Keratinocyte (primary cell): ENCODE measurements at regions not wholly inside any gene's neighbourhood (a gene's known extent, or its start where the extent isn't known, plus 50 kb on each side); places are given as distances from the start of the nearest gene placed in this dataset.

Experiments
- DNase-seq: peaks from one replicate; pipeline ENCODE4 v3.0.0-alpha.2; 2011; ENCODE audit warnings: low read depth, missing footprints, low spot score
- FAIRE-seq: peaks from 2 replicates; lab custom pipeline; 2011; peaks lifted over from hg19 to GRCh38; lab: Jason Lieb, UNC
- H2AFZ ChIP-seq: 2 replicates; pipeline ENCODE4 v1.6.0; 2012; ENCODE audit warnings: low read length, control low read depth, inconsistent platforms; ENCODE audit not compliant: control insufficient read depth
- H3K27ac ChIP-seq: 2 replicates; pipeline ENCODE4 v1.5.1; 2011; ENCODE audit warnings: low read length; ENCODE audit not compliant: control insufficient read depth, insufficient read depth
- H3K27me3 ChIP-seq: 3 replicates; pipeline ENCODE4 v1.6.0; 2011; ENCODE audit warnings: low read length; ENCODE audit not compliant: control insufficient read depth, insufficient read depth; ENCODE audit errors: extremely low read depth
- H3K36me3 ChIP-seq, 2 experiments: 2 replicates in 1 of 2; 3 replicates in 1 of 2; pipeline ENCODE4 v1.5.1; 2011; ENCODE audit warnings: low read length in 2 of 2, mild to moderate bottlenecking in 1 of 2; ENCODE audit not compliant: control insufficient read depth in 2 of 2, insufficient read depth in 2 of 2; ENCODE audit errors: extremely low read depth in 1 of 2
- H3K4me1 ChIP-seq: 3 replicates; pipeline ENCODE4 v1.5.1; 2011; ENCODE audit warnings: low read length; ENCODE audit not compliant: control insufficient read depth, insufficient read depth; ENCODE audit errors: extremely low read depth
- H3K4me2 ChIP-seq: 3 replicates; pipeline ENCODE4 v1.6.0; 2011; ENCODE audit warnings: low read depth, low read length; ENCODE audit not compliant: control insufficient read depth, insufficient read depth; ENCODE audit errors: extremely low read depth
- H3K4me3 ChIP-seq, 3 experiments: fragments of 200-600 bp in 1 of 3; sonication (generic) in 1 of 3; 2 replicates in 2 of 3; 3 replicates in 1 of 3; pipeline ENCODE4 v1.5.1; 2011 to 2016; ENCODE audit warnings: low read length in 3 of 3, mild to moderate bottlenecking in 3 of 3, control low read depth in 2 of 3, inconsistent platforms in 1 of 3, low read depth in 1 of 3, mixed read lengths in 1 of 3, mixed run types in 1 of 3, moderate library complexity in 1 of 3; ENCODE audit not compliant: control insufficient read depth in 2 of 3, insufficient read depth in 2 of 3; ENCODE audit errors: extremely low read depth in 1 of 3
- H3K79me2 ChIP-seq: 2 replicates; pipeline ENCODE4 v1.6.0; 2012; ENCODE audit warnings: low read length; ENCODE audit not compliant: control insufficient read depth, insufficient read depth
- H3K9ac ChIP-seq: 3 replicates; pipeline ENCODE4 v1.6.0; 2011; ENCODE audit warnings: low read length; ENCODE audit not compliant: control insufficient read depth, insufficient read depth; ENCODE audit errors: extremely low read depth
- H3K9me1 ChIP-seq: 3 replicates; pipeline ENCODE4 v1.6.0; 2011; ENCODE audit warnings: low read length; ENCODE audit not compliant: control insufficient read depth, insufficient read depth; ENCODE audit errors: extremely low read depth
- H3K9me3 ChIP-seq: 2 replicates; pipeline ENCODE4 v1.5.1; 2012; ENCODE audit warnings: low read depth, low read length; ENCODE audit not compliant: control insufficient read depth
- H4K20me1 ChIP-seq: 3 replicates; pipeline ENCODE4 v1.6.0; 2011; ENCODE audit warnings: low read length; ENCODE audit not compliant: control insufficient read depth, insufficient read depth; ENCODE audit errors: extremely low read depth
- CTCF ChIP-seq, 3 experiments: IDR thresholded peaks in 1 of 3; conservative IDR thresholded peaks in 1 of 3; optimal IDR thresholded peaks in 1 of 3; 2 replicates in 2 of 3; 3 replicates in 1 of 3; pipeline versions ENCODE3 to v1.5.1; 2011; ENCODE audit warnings: low read length in 3 of 3, mild to moderate bottlenecking in 3 of 3, moderate library complexity in 2 of 3, control low read depth in 1 of 3, inconsistent platforms in 1 of 3; ENCODE audit not compliant: insufficient read depth in 2 of 3; ENCODE audit errors: extremely low read depth in 1 of 3
- EZH2 ChIP-seq: IDR thresholded peaks from one replicate; pipeline ENCODE4 v1.6.1; 2012; ENCODE audit warnings: inconsistent platforms, mild to moderate bottlenecking, low read length, moderate library complexity
- dilution Hi-C: fragments of 300-500 bp; cut with MboI; formaldehyde crosslinking; loops from one replicate; pipeline ENCODE4 v1.7.0; 2020; ENCODE audit warnings: low sequenced_read_pairs; ENCODE audit not compliant: extremely low pct_ligation_motif_present

GRCh38 chr7:118615-119391, 73.6 kb upstream of the FAM20C start:
- no peaks in the 10 kb centered on the region for H3K4me1 ChIP-seq
- no peaks in the 10 kb centered on the region for H3K9me3 ChIP-seq
- H3K9me1 ChIP-seq, result no peaks in the 10 kb centered on the region
- H3K79me2 ChIP-seq, result no peaks in the 10 kb centered on the region
- DNase-seq (no peak), FAIRE-seq (no peak)
- H3K4me3 ChIP-seq, result no peak overlapping the region
- no peak overlapping the region for H2AFZ ChIP-seq
- no peak overlapping the region for H3K9ac ChIP-seq
- H3K4me2 ChIP-seq, result no peak overlapping the region
- H3K27me3 ChIP-seq, result peaks cover 43% of the 10 kb centered on the region
- dilution Hi-C loops, result no loop called here
- H3K27ac ChIP-seq, result no peak overlapping the region
- H3K36me3 ChIP-seq, result no peaks in the 10 kb centered on the region
- TF ChIP-seq CTCF (optimal IDR thresholded peaks at IDR 0.05 in 1 of 3, IDR thresholded peaks at IDR 0.05 in 1 of 3, conservative IDR thresholded peaks at IDR 0.05 in 1 of 3; ENCODE audit: extremely low read depth in 1 of 3, insufficient read depth in 2 of 3, low read length in 3 of 3) (no peak), EZH2 (no peak)
- H4K20me1 ChIP-seq, result no peaks in the 10 kb centered on the region

GRCh38 chr7:119392-120163, 72.8 kb upstream of the FAM20C start:
- DNase-seq, result no peak
- Histone ChIP-seq H3K4me2 (no peak overlapping the region), H3K9me3 (no peaks in the 10 kb centered on the region), H3K27me3 (peaks cover 43% of the 10 kb centered on the region), H3K27ac (no peak overlapping the region), H4K20me1 (no peaks in the 10 kb centered on the region), H3K4me1 (no peaks in the 10 kb centered on the region), H2AFZ (no peak overlapping the region), H3K79me2 (no peaks in the 10 kb centered on the region), H3K9me1 (no peaks in the 10 kb centered on the region), H3K36me3 (no peaks in the 10 kb centered on the region), H3K9ac (no peak overlapping the region), H3K4me3 (no peak overlapping the region)
- TF ChIP-seq EZH2 (no peak), CTCF (optimal IDR thresholded peaks at IDR 0.05 in 1 of 3, IDR thresholded peaks at IDR 0.05 in 1 of 3, conservative IDR thresholded peaks at IDR 0.05 in 1 of 3; ENCODE audit: extremely low read depth in 1 of 3, insufficient read depth in 2 of 3, low read length in 3 of 3) (no peak)
- dilution Hi-C loops, result no loop called here
- no peak for FAIRE-seq
